ENCODE measurements at regions not wholly inside any gene's neighbourhood (a gene's known extent, or its start where the extent isn't known, plus 50 kb on each side); places are given as distances from the start of the nearest gene placed in this dataset.
A peak's percentile ranks its signal among the peaks of the same experiment; 100 is the strongest.

GRCh38 chr6:139858429-139858828 is 484.0 kb upstream of the CITED2 start:
- no peak for DNase-seq
- Histone ChIP-seq H3K36me3 (no peaks in the 10 kb centered on the region), H3K27ac (no peak overlapping the region), H3K4me1 (peaks cover 0 to 17% (median 0%) of the 10 kb centered on the region in 4 donors), H3K9me3 (no peaks in the 10 kb centered on the region), H3K27me3 (no peaks in the 10 kb centered on the region), H3K4me3 (no peak overlapping the region)
- TF ChIP-seq POLR2A (IDR thresholded peaks at IDR 0.05), result no peak
- no peak for TF ChIP-seq CTCF (IDR thresholded peaks at IDR 0.05)

DNA sequence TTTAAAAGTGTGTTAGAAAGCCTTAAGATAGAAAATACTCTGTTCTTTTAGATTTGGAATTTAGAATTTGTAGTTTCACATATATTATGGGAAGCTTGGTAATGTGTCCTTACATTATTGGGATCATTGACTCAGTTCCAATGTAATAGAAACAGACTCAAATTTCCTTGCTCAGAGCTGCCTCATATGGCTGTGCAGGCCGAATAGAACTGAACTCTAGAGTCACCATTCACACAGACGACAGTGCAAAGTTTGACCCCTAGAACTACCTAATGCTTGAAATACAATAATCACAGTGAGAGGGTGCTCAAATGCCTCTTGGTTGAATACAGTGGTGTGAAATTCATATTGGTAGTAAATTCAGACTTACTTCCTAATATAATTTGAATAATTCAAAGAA is 482.7 kb upstream of the CITED2 start:
- Histone ChIP-seq H3K27ac (no peak overlapping the region), H3K27me3 (no peaks in the 10 kb centered on the region), H3K9me3 (no peaks in the 10 kb centered on the region), H3K4me3 (no peak overlapping the region), H3K36me3 (no peaks in the 10 kb centered on the region), H3K4me1 (peaks cover 0 to 27% (median 0%) of the 10 kb centered on the region in 4 donors)
- no peak for TF ChIP-seq CTCF (IDR thresholded peaks at IDR 0.05)
- no peak for TF ChIP-seq POLR2A (IDR thresholded peaks at IDR 0.05)
- DNase-seq, result no peak

DNA sequence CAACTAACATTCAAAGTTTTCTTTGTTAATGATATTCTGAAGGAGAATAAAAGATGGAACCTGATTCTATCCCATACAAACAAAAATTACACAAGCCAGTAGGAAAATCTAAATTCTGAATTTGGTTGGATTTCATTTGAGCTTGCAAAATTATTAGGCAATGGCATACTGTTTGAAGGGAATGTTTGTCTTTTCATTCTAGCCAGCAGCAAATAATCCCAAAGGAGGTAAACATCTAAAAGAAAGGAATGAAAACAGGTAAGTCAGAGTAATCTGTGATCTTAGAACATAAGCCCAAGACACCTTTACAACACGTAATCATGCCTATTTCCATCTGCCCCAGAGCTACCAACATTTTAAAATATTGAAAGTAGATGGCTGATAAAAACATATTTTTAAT is 482.1 kb upstream of the CITED2 start:
- TF ChIP-seq POLR2A (IDR thresholded peaks at IDR 0.05) (no peak), CTCF (IDR thresholded peaks at IDR 0.05) (no peak)
- H3K36me3 ChIP-seq, result no peaks in the 10 kb centered on the region
- H3K9me3 ChIP-seq, result no peaks in the 10 kb centered on the region
- peaks cover 0 to 29% (median 0%) of the 10 kb centered on the region in 4 donors for H3K4me1 ChIP-seq
- DNase-seq, result no peak
- H3K27ac ChIP-seq, result no peak overlapping the region
- H3K4me3 ChIP-seq, result no peak overlapping the region
- H3K27me3 ChIP-seq, result no peaks in the 10 kb centered on the region

- Histone ChIP-seq H3K4me3 (no peak overlapping the region), H3K4me1 (peaks cover 0 to 29% (median 0%) of the 10 kb centered on the region in 4 donors), H3K27me3 (no peaks in the 10 kb centered on the region), H3K36me3 (no peaks in the 10 kb centered on the region), H3K27ac (no peak overlapping the region), H3K9me3 (no peaks in the 10 kb centered on the region)
- TF ChIP-seq POLR2A (IDR thresholded peaks at IDR 0.05), result no peak
- no peak for TF ChIP-seq CTCF (IDR thresholded peaks at IDR 0.05)
- no peak for DNase-seq
Observed at GRCh38 chr6:139855671-139856311, 481.3 kb upstream of the CITED2 start.

DNA sequence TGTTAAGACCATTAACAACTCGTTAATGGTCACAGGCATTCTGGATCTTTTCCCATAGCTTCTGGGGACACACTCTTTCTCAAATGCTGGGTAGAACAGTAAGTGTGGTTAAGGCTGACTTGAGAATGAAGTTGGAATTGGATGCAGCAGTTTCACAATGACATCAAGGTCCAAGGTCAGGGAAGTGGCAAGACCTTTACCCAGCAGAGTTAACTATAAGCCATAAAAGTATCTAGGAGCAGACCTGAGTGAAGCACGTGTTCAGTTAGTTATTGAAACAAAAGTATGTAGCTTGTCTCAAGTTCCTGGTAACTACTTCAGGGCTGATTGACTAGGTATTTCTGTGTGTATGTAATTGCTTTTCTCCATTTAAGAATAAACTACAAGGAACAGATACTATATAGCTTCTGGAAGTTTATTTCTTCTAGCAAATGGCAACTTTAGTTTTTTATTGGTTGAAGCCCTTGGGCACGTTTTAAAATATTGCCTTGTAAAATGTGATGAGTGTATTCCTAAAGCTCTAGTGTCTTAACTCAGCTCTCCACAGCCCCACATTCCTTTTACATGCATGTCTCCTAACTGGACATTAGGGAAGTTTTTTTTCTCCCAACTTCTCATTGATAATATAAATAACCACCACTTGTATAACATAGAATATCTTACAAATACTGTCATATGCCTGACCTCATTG is 479.0 kb upstream of the CITED2 start:
- peaks cover 0 to 29% (median 0%) of the 10 kb centered on the region in 4 donors for H3K4me1 ChIP-seq
- TF ChIP-seq POLR2A (IDR thresholded peaks at IDR 0.05), result no peak
- TF ChIP-seq CTCF (IDR thresholded peaks at IDR 0.05), result no peak
- peak in 1 of 3 donors; percentile 75 for DNase-seq
- peak overlapping the region in 2 of 4 donors; percentile 12 to 60 for H3K27ac ChIP-seq
- no peaks in the 10 kb centered on the region for H3K27me3 ChIP-seq
- H3K4me3 ChIP-seq, result no peak overlapping the region
- no peaks in the 10 kb centered on the region for H3K36me3 ChIP-seq
- no peaks in the 10 kb centered on the region for H3K9me3 ChIP-seq

All from Peyer's patch (tissue), 4 donors.